ENCODE measurements at regions not wholly inside any gene's neighbourhood (a gene's known extent, or its start where the extent isn't known, plus 50 kb on each side); places are given as distances from the start of the nearest gene placed in this dataset.
"Not testable (repeated sequence)": the region's sequence is repeated elsewhere in the genome, so short reads cannot be mapped to it uniquely, and the experiment has no call there.

- peak; percentile 3 for DNase-seq (ENCODE audit: low read depth)
These were observed 52.9 kb upstream of the FRAS1 start for GRCh38 chr4:78004270-78004669.

GRCh38 chr4:78005086-78005485 is 52.0 kb upstream of the FRAS1 start:
- DNase-seq (ENCODE audit: low read depth), result no peak

- not testable (repeated sequence) for DNase-seq (ENCODE audit: low read depth)
These were observed 50.1 kb upstream of the FRAS1 start for GRCh38 chr4:78007021-78007420.

All from ELR (cell line).